OCI-LY1 (cell line): ENCODE measurements at regions not wholly inside any gene's neighbourhood (a gene's known extent, or its start where the extent isn't known, plus 50 kb on each side); places are given as distances from the start of the nearest gene placed in this dataset.

Experiments used
- H2AFZ ChIP-seq: fragments of 200-600 bp; sonication (generic), shearing (Covaris generic); 2 replicates; pipeline ENCODE4 v1.6.0; 2014; ENCODE audit warnings: antibody characterized with exemption, mild to moderate bottlenecking, low read length
- H3F3A ChIP-seq: fragments of 200-600 bp; sonication (generic), shearing (Covaris generic); 2 replicates; pipeline ENCODE4 v1.6.0; 2014; ENCODE audit warnings: mild to moderate bottlenecking, antibody characterized with exemption, low read length, moderate library complexity; ENCODE audit not compliant: insufficient read depth
- H3K27ac ChIP-seq: fragments of 200-600 bp; sonication (generic); 2 replicates; pipeline ENCODE4 v1.5.1; 2014; ENCODE audit warnings: low read length, mixed run types, mild to moderate bottlenecking, low read depth; ENCODE audit not compliant: poor library complexity, severe bottlenecking
- H3K27me3 ChIP-seq: fragments of 200-600 bp; sonication (generic); 2 replicates; pipeline ENCODE4 v1.6.0; 2014; ENCODE audit warnings: antibody characterized with exemption, mild to moderate bottlenecking, low read length, moderate library complexity; ENCODE audit not compliant: insufficient read depth
- H3K36me3 ChIP-seq: fragments of 200-600 bp; sonication (generic); 2 replicates; pipeline ENCODE4 v1.6.1; 2014; ENCODE audit warnings: mild to moderate bottlenecking, antibody characterized with exemption, low read length, moderate library complexity, mixed read lengths; ENCODE audit not compliant: insufficient read depth
- H3K4me1 ChIP-seq: fragments of 200-600 bp; sonication (generic); 2 replicates; pipeline ENCODE4 v1.5.1; 2014; ENCODE audit warnings: mild to moderate bottlenecking, low read length, moderate library complexity; ENCODE audit not compliant: insufficient read depth, severe bottlenecking
- H3K4me2 ChIP-seq: fragments of 200-600 bp; sonication (generic), shearing (Covaris generic); 2 replicates; pipeline ENCODE4 v1.6.1; 2014; ENCODE audit warnings: low read length
- H3K4me3 ChIP-seq: fragments of 200-600 bp; sonication (generic); 2 replicates; pipeline ENCODE4 v1.5.1; 2014; ENCODE audit warnings: low read length, low read depth, mild to moderate bottlenecking, mixed read lengths; ENCODE audit not compliant: poor library complexity, severe bottlenecking
- H3K79me2 ChIP-seq: fragments of 200-600 bp; shearing (Covaris generic); 2 replicates; pipeline ENCODE4 v1.6.1; 2016; ENCODE audit warnings: mixed run types, low read length, mixed read lengths; ENCODE audit not compliant: insufficient read depth
- H3K9ac ChIP-seq: fragments of 200-600 bp; sonication (generic), shearing (Covaris generic); 2 replicates; pipeline ENCODE4 v1.6.1; 2014; ENCODE audit warnings: mild to moderate bottlenecking, low read length, mixed read lengths
- H3K9me2 ChIP-seq: fragments of 200-600 bp; sonication (generic), shearing (Covaris generic); 2 replicates; pipeline ENCODE4 v1.6.1; 2014; ENCODE audit warnings: low read depth, mild to moderate bottlenecking, low read length, mixed read lengths
- H3K9me3 ChIP-seq: fragments of 200-600 bp; shearing (Covaris generic); 2 replicates; pipeline ENCODE4 v1.6.1; 2014; ENCODE audit warnings: low read length, mixed read lengths
- H4K20me1 ChIP-seq: fragments of 200-600 bp; sonication (generic), shearing (Covaris generic); 2 replicates; pipeline ENCODE4 v1.6.0; 2016; ENCODE audit warnings: mild to moderate bottlenecking, low read length; ENCODE audit not compliant: insufficient read depth
- EZH2 ChIP-seq: fragments of 200-600 bp; sonication (generic), shearing (Covaris generic); IDR thresholded peaks from 2 replicates; pipeline ENCODE4 v1.8.0; 2017; ENCODE audit warnings: borderline replicate concordance, mixed run types, mild to moderate bottlenecking, antibody characterized with exemption, low read length, moderate library complexity, mixed read lengths
- TF ChIP-seq, protein P1 (sequence below): fragments of 200-600 bp; sonication (generic), shearing (Covaris generic); IDR thresholded peaks from 2 replicates; pipeline ENCODE4 v1.5.1; 2017; ENCODE audit warnings: mild to moderate bottlenecking, antibody characterized with exemption, low read length, moderate library complexity, mixed read lengths

GRCh38 chr6:156336733-156337132 lies 440.4 kb upstream of the ARID1B start:
- Histone ChIP-seq H3K9ac (no peak overlapping the region), H4K20me1 (no peaks in the 10 kb centered on the region), H2AFZ (no peak overlapping the region), H3K79me2 (no peaks in the 10 kb centered on the region), H3K9me2 (no peaks in the 10 kb centered on the region), H3K36me3 (no peaks in the 10 kb centered on the region), H3F3A (no peaks in the 10 kb centered on the region), H3K27ac (no peak overlapping the region), H3K4me3 (no peak overlapping the region), H3K4me2 (no peak overlapping the region), H3K4me1 (no peaks in the 10 kb centered on the region), H3K27me3 (no peaks in the 10 kb centered on the region), H3K9me3 (peaks cover 8% of the 10 kb centered on the region; the same call in 1 of the 2 replicates)
- TF ChIP-seq, protein P1, sequence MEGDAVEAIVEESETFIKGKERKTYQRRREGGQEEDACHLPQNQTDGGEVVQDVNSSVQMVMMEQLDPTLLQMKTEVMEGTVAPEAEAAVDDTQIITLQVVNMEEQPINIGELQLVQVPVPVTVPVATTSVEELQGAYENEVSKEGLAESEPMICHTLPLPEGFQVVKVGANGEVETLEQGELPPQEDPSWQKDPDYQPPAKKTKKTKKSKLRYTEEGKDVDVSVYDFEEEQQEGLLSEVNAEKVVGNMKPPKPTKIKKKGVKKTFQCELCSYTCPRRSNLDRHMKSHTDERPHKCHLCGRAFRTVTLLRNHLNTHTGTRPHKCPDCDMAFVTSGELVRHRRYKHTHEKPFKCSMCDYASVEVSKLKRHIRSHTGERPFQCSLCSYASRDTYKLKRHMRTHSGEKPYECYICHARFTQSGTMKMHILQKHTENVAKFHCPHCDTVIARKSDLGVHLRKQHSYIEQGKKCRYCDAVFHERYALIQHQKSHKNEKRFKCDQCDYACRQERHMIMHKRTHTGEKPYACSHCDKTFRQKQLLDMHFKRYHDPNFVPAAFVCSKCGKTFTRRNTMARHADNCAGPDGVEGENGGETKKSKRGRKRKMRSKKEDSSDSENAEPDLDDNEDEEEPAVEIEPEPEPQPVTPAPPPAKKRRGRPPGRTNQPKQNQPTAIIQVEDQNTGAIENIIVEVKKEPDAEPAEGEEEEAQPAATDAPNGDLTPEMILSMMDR: no peak
- no peak for TF ChIP-seq EZH2

GRCh38 chr6:156336089-156336488 lies 441.1 kb upstream of the ARID1B start:
- no peaks in the 10 kb centered on the region for H3K27me3 ChIP-seq
- no peaks in the 10 kb centered on the region for H3F3A ChIP-seq
- H3K9me3 ChIP-seq: peaks cover 8% of the 10 kb centered on the region; the same call in 1 of the 2 replicates
- H3K27ac ChIP-seq: no peak overlapping the region
- no peaks in the 10 kb centered on the region for H3K36me3 ChIP-seq
- H3K79me2 ChIP-seq: no peaks in the 10 kb centered on the region
- no peaks in the 10 kb centered on the region for H4K20me1 ChIP-seq
- H3K9me2 ChIP-seq: no peaks in the 10 kb centered on the region
- no peaks in the 10 kb centered on the region for H3K4me1 ChIP-seq
- H3K4me3 ChIP-seq: no peak overlapping the region
- H2AFZ ChIP-seq: no peak overlapping the region
- TF ChIP-seq EZH2: no peak
- TF ChIP-seq, protein P1: no peak
- H3K9ac ChIP-seq: no peak overlapping the region
- no peak overlapping the region for H3K4me2 ChIP-seq

- no peak overlapping the region for H3K9ac ChIP-seq
- H3K4me3 ChIP-seq: no peak overlapping the region
- no peaks in the 10 kb centered on the region for H3K79me2 ChIP-seq
- H3K9me2 ChIP-seq: no peaks in the 10 kb centered on the region
- no peaks in the 10 kb centered on the region for H3K36me3 ChIP-seq
- H3K4me2 ChIP-seq: no peak overlapping the region
- no peak for TF ChIP-seq EZH2
- TF ChIP-seq, protein P1: no peak
- H3F3A ChIP-seq: no peaks in the 10 kb centered on the region
- no peaks in the 10 kb centered on the region for H3K27me3 ChIP-seq
- no peaks in the 10 kb centered on the region for H4K20me1 ChIP-seq
- H3K9me3 ChIP-seq: peaks cover 8% of the 10 kb centered on the region; the same call in 1 of the 2 replicates
- no peak overlapping the region for H3K27ac ChIP-seq
- H3K4me1 ChIP-seq: no peaks in the 10 kb centered on the region
- no peak overlapping the region for H2AFZ ChIP-seq
These were observed 442.2 kb upstream of the ARID1B start for GRCh38 chr6:156334966-156335365.
